DND-41 (cell line): ENCODE measurements at regions not wholly inside any gene's neighbourhood (a gene's known extent, or its start where the extent isn't known, plus 50 kb on each side); places are given as distances from the start of the nearest gene placed in this dataset.

ENCODE experiments used
- EZH2 ChIP-seq: IDR thresholded peaks from 3 replicates; pipeline ENCODE4 v1.6.1; 2012; ENCODE audit warnings: borderline replicate concordance, low read depth, mild to moderate bottlenecking, moderate library complexity, low read length, inconsistent platforms; ENCODE audit not compliant: severe bottlenecking
- TF ChIP-seq, protein P1 (sequence below): IDR thresholded peaks from 2 replicates; pipeline ENCODE4 v1.5.1; 2012; ENCODE audit warnings: borderline replicate concordance, low read length, moderate library complexity, mild to moderate bottlenecking; ENCODE audit not compliant: poor library complexity, severe bottlenecking; ENCODE audit errors: extremely low read depth

GRCh38 chr16:54862529-54862928 is 68.1 kb upstream of the IRX5 start:
- TF ChIP-seq, protein P1, sequence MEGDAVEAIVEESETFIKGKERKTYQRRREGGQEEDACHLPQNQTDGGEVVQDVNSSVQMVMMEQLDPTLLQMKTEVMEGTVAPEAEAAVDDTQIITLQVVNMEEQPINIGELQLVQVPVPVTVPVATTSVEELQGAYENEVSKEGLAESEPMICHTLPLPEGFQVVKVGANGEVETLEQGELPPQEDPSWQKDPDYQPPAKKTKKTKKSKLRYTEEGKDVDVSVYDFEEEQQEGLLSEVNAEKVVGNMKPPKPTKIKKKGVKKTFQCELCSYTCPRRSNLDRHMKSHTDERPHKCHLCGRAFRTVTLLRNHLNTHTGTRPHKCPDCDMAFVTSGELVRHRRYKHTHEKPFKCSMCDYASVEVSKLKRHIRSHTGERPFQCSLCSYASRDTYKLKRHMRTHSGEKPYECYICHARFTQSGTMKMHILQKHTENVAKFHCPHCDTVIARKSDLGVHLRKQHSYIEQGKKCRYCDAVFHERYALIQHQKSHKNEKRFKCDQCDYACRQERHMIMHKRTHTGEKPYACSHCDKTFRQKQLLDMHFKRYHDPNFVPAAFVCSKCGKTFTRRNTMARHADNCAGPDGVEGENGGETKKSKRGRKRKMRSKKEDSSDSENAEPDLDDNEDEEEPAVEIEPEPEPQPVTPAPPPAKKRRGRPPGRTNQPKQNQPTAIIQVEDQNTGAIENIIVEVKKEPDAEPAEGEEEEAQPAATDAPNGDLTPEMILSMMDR: no peak
- TF ChIP-seq EZH2: no peak
